ENCODE measurements at regions not wholly inside any gene's neighbourhood (a gene's known extent, or its start where the extent isn't known, plus 50 kb on each side); places are given as distances from the start of the nearest gene placed in this dataset.

DNA sequence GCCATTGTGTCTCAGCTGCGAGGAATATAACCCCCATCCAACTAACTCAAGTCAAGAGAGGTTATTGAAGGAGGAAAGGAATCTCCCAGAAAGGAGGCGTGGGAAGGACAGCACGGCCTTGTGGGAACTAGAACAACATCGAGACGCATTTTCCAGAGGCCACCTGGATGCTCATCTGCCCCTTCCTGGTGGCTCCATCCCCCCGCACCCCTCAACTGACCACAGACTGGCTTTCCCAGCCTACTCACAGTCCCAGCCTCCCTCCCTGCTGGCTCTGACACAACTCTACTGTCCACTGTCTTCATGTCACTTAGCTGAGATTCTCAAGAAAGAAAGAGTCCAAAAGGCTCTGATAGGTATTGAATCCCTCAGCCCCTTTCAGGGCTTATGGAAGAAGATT lies 66.0 kb upstream of the CLMN start:
- DNase-seq, result no peak
- TF ChIP-seq, protein P1, sequence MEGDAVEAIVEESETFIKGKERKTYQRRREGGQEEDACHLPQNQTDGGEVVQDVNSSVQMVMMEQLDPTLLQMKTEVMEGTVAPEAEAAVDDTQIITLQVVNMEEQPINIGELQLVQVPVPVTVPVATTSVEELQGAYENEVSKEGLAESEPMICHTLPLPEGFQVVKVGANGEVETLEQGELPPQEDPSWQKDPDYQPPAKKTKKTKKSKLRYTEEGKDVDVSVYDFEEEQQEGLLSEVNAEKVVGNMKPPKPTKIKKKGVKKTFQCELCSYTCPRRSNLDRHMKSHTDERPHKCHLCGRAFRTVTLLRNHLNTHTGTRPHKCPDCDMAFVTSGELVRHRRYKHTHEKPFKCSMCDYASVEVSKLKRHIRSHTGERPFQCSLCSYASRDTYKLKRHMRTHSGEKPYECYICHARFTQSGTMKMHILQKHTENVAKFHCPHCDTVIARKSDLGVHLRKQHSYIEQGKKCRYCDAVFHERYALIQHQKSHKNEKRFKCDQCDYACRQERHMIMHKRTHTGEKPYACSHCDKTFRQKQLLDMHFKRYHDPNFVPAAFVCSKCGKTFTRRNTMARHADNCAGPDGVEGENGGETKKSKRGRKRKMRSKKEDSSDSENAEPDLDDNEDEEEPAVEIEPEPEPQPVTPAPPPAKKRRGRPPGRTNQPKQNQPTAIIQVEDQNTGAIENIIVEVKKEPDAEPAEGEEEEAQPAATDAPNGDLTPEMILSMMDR (IDR thresholded peaks at IDR 0.05), result no peak

DNA sequence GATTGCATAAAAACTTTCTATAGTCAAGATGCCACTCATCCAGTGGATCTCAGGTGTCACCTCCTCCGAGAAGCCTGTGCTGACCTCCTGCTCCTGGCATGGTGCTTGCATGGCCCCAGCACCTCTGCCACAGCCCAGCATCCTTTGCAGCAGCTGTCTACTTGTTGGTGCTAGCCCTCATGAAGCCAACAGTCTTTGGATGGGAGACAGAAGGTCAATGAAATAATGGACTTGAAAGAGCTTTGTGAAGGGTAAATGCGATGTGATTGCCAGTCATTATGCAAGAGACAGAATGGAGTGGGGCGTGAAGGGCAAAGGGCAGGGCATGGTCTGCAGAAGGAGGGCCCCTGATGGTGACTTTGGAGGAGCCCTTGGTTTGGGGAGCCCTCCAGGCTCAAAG lies 63.0 kb upstream of the CLMN start:
- intact Hi-C loops (cut with DNase I), result no loop called here
- no peak overlapping the region for H3K9ac ChIP-seq (ENCODE audit: low read depth in 2 of 2, low read length in 2 of 2)
- DNase-seq, result no peak
- no peaks in the 10 kb centered on the region for H3K27me3 ChIP-seq
- H3K27ac ChIP-seq, result no peak overlapping the region
- no peaks in the 10 kb centered on the region for H3K9me3 ChIP-seq
- H3K36me3 ChIP-seq, result no peaks in the 10 kb centered on the region
- TF ChIP-seq, protein P1 (IDR thresholded peaks at IDR 0.05), result no peak
- H3K4me1 ChIP-seq, result no peaks in the 10 kb centered on the region
- no peak overlapping the region for H3K4me3 ChIP-seq

More for the DNA sequence above, 66.0 kb upstream of the CLMN start:
- intact Hi-C loops (cut with DNase I), result no loop called here
- Histone ChIP-seq H3K9me3 (no peaks in the 10 kb centered on the region), H3K27ac (no peak overlapping the region), H3K27me3 (no peaks in the 10 kb centered on the region), H3K36me3 (no peaks in the 10 kb centered on the region), H3K9ac (ENCODE audit: low read depth in 2 of 2, low read length in 2 of 2) (no peak overlapping the region), H3K4me3 (no peak overlapping the region), H3K4me1 (no peaks in the 10 kb centered on the region)

DNA sequence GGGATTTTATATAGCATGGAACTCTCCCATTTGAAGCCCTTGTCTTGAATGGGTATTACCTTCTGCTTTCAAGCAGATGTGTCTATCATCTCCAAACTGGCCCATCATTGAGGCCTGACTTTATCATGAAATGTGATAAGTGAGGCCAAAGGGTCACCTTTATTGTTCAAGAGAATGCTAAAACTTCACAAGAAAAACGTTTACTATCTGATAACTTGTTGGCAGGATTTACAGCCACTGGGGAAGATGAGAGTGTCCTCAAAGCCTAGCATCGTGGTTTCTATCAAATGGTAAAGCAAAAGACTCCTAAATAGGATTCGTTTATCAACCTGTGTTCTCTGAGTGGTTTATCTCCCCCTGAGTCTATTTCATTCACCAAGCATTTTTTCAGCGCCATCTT lies 62.0 kb upstream of the CLMN start:
- Histone ChIP-seq H3K9me3 (no peaks in the 10 kb centered on the region), H3K4me1 (no peaks in the 10 kb centered on the region), H3K27ac (no peak overlapping the region), H3K9ac (ENCODE audit: low read depth in 2 of 2, low read length in 2 of 2) (no peak overlapping the region), H3K4me3 (no peak overlapping the region), H3K27me3 (no peaks in the 10 kb centered on the region), H3K36me3 (no peaks in the 10 kb centered on the region)
- TF ChIP-seq, protein P1 (IDR thresholded peaks at IDR 0.05), result no peak
- intact Hi-C loops (cut with DNase I), result no loop called here
- no peak for DNase-seq

DNA sequence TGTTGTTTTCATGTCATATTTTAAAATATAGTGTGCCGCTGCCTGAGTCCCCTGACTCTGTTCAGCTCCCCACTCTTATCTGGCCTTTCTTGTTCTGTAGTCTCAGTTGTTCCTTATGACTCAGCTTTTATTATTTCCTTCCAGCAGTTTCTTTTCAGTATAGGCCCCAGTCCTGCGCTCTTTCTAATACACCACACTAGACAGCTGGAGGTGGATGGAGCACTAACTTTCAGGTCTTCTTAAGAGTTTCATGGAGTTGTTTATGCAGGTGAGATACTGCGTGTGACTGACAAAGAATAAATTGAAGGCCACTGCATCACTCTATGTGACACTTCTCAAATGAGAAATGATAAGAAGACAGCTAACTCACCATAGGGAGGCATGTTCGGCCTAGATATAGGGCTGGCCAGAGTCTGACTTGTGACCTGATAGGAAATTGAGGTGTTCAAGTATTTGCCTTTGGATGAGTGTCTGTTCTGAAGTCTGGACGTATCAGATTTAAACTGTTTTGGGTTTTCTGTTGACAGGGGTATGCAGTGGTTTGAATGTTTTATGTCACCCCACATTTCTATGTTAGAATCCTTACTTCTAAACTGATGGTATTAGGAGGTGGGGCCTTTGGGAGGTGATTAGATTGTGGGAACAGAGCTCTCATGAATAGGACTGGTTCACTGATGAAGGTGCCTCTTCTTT lies 60.8 kb upstream of the CLMN start:
- DNase-seq, result no peak
- Histone ChIP-seq H3K27me3 (no peaks in the 10 kb centered on the region), H3K9me3 (no peaks in the 10 kb centered on the region), H3K4me3 (no peak overlapping the region), H3K36me3 (no peaks in the 10 kb centered on the region), H3K4me1 (no peaks in the 10 kb centered on the region), H3K9ac (ENCODE audit: low read depth in 2 of 2, low read length in 2 of 2) (no peak overlapping the region), H3K27ac (no peak overlapping the region)
- TF ChIP-seq, protein P1 (IDR thresholded peaks at IDR 0.05), result no peak
- intact Hi-C loops (cut with DNase I), result no loop called here

DNA sequence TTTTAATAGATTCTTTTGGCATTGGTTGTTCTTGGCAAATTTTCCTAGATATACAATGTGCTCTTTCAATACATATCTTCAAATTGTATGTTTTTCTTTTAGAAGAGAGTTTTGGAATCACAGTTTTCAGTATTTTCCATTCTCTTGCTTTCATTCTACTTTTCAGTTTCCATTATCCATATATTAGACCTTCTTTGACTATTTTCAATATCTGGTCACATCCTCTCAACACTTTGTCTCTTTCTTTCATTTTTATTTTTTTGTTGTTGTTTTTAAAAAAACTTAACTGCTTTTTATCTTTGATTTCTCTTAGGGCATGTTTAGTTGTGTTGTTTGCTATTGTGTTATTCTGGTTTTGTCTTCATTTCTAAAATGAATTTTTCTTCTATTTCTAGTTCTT lies 59.9 kb upstream of the CLMN start:
- Histone ChIP-seq H3K4me3 (no peak overlapping the region), H3K36me3 (no peaks in the 10 kb centered on the region), H3K4me1 (no peaks in the 10 kb centered on the region), H3K9me3 (no peaks in the 10 kb centered on the region), H3K9ac (ENCODE audit: low read depth in 2 of 2, low read length in 2 of 2) (no peak overlapping the region), H3K27me3 (no peaks in the 10 kb centered on the region), H3K27ac (no peak overlapping the region)
- intact Hi-C loops (cut with DNase I), result no loop called here
- TF ChIP-seq, protein P1 (IDR thresholded peaks at IDR 0.05), result no peak
- DNase-seq, result no peak

Measured in colonic mucosa (tissue), 4 donors.